KBM-7 (cell line): ENCODE measurements at regions not wholly inside any gene's neighbourhood (a gene's known extent, or its start where the extent isn't known, plus 50 kb on each side); places are given as distances from the start of the nearest gene placed in this dataset.

Experiments used
- DNase-seq: peaks from one replicate; pipeline ENCODE4 v3.0.0-alpha.2; 2015
- in situ Hi-C: fragments of 300-500 bp; cut with MboI; formaldehyde crosslinking; loops from 2 replicates; pipeline ENCODE4 v1.14.3; 2020; ENCODE audit warnings: low sequenced_read_pairs, low pct_unique_long_range_greater_than_20kb, mixed read lengths

DNA sequence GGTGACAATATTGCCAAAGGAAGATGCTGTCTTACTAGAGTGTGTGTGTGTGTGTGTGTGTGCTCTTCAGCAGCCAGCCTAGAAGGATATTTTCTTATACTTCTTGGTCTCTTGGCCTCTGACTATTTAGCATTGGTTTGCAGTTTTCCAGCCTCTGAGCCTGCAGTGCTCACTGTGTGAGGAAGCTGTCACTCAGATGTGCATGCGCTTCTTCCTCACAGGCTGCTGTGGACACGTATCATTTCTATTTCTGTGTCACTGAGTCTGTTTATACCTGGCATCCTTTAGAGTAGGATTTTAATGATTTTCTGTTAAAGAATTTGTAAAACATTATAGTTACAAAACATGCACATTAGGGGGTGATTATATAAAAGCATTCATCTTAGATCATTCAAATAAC lies 83.3 kb downstream of the ALDH8A1 start:
- in situ Hi-C loops: no loop called here
- DNase-seq: no peak

DNA sequence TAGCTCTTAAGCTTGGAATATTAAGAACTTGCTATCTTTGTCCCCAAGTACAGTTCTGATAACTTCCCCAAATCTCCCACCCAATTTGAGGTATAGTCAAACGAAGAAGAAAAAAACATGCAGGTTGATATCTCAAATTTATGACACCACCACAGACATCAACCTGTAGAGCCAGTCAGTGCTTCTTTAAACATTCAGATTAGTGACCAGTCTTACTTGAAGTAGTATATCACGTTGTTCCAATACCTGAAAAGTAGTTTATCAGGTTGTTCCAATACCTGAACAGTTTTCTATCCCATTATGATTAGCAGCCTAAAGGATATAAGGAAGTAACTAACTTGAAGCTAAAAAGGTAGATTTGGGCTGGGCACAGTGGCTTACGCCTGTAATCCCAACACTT lies 85.3 kb downstream of the ALDH8A1 start:
- DNase-seq: no peak
- in situ Hi-C loops: no loop called here

DNA sequence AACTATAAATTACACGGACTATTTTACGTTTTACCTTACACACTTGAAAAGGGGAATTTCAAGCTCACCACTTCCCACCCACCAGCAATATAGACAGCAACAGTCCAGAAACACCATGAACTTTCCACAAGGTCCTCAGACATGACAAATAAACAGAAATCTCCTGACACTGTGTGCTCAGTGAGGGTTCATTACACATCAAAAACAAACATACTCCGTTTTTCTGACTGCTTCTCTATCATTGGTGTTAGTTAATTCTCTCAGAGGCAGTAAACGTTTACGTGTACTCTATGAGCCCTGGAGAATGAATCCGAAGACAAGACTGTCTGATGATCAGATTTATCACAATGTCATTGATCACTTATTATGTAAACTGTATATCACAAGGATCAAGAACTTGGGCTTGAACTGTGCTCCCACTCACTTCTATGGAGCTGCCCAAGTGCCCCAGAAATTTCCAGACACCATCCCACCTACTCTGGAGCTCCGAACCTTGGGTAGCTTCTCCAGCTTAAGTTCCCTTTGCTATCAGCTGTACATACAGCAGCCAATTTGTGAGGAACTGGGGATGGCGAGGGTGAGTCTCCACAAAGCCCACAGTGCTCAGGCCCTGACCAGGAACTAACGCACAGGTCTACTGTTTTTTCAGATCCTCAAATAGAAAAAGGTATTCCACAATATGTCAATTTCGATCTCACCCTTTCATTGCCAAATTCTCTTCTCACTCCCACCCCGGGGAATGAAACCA lies 86.0 kb downstream of the ALDH8A1 start:
- in situ Hi-C loops: no loop called here
- DNase-seq: no peak

DNA sequence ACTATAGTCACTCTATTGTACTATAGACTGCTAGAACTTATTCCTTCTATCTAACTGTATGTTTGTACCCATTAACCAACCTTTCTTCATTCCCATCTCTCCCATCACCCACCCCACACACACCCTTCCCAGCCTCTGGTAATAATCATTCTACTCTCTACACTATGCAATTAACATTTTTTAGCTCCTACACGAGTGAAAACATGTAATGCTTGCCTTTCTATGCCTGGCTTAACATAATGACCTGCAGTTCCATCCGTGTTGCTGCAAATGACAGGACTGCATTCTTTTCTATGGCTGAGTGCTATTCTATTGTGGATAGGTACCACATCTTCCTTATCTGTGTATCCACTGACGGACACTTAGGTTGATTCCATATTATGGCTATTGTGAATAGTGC lies 95.5 kb downstream of the ALDH8A1 start:
- DNase-seq: no peak
- in situ Hi-C loops: no loop called here

DNA sequence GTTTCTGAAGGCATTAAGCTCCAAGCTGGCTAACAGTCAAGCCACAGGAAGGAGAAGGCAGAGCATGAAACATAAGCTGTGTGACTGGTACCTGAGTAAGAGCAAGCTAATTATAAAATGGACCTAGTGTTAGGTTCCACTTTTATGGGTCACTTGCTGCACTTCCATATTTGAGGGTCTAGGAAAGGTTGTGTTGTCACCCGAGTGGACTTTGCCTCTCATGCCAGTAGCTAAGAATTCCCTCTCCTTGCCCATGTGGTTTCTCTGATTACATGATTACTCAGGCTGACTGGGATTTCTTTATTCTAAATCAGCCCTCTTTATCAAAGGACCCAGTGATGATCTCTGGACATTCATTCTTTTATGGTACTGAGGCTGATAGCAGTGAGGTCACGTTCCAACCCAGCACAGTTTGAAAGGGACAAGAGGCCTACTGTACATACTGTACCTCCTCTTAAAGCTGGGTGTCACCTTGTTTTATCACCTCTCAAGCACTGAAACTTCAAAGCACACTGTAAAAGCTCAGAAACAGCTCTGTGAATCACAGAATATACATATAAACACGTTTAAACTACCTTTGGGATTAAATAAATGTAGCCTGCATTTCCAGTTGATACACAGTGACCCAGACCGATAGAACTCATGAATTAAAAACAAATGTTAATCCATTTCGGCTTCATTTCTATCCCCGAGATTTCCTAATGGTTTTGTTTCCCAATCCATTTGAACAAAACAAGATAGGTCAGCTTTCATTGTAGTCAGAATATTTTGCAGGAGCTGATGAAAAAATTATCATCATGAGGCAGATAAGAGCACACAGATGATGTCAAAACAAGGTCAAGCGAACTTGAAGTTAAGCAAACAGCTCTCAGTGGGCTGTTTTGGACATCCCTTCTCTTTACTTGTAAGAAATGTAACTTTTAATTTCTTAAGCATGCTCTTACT lies 96.5 kb downstream of the ALDH8A1 start:
- in situ Hi-C loops: no loop called here
- no peak for DNase-seq

DNA sequence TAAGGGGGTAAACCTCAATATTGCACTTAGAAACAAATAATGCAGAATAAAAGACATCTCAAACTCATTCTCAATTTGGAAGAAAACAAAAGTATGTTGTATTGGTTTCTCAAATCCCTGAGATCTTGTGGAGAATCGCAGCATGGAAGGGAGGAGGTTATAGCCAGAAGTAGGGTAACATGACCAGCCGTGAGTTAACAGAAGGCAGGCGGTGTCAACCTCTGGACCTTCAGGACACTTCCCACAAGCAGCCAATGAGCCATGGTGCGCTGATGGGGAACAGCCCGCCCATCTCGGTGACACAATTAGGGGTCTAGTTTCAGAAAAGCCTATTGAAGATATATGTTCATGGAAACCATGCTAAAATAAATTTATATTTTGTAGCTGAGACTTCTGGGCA lies 98.4 kb downstream of the ALDH8A1 start:
- in situ Hi-C loops: no loop called here
- DNase-seq: no peak

DNA sequence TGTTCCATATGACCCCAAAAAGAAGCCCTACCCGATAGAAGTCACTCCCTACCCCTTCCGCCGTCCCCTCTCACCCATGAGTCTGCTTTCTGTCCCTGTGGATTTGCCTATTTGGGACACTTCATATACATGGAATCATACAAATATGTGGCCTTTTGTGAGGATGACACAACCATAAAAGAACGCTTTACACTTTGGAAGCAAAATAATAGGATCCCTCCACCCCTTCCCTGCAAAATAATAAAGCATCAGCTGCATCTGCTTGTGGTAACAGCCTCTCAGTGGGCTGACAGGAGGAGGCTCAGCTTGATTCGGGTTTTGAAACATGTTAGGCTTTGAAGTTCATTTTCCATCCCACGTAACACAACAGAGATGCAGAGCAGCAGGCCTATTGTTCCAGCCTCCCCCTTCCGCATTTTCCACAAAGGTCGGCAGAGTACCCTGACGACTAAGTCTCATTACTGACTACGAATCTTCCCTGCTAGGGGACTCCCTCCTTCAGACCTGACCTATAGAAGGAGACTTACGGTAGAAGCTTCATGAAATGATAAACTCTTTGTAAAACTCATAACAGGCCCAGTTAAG lies 99.1 kb downstream of the ALDH8A1 start:
- no peak for DNase-seq
- in situ Hi-C loops: no loop called here

DNA sequence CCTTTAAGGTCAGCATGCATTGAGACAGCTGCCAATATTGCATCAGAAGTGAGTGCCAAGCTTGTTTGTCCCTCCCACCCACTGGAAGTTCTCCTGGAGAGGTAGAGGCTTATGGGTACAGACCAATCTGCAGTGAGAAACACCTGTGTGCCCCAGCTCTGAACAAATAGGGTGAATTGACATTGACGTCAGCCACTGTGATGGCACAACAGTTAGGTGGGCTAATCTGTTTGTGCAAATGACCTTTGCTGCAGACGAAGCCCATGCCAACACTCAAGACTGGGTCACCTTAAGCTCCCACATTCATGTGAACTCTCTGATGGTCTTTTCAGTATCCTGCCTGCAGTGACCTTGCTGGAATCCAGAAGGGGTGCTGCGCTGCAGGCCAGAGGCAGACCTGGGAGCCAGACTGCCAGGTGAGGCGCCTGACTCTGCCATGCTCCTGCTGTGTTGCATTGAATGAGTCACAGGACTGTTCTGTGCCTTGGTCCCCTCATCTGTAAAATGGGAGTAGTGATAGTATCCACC lies 99.9 kb downstream of the ALDH8A1 start:
- in situ Hi-C loops: loop anchor here (25.0 kb wide), 1 partner anchor 688 kb away; no protein-coding TSS in a partner anchor
- no peak for DNase-seq

DNA sequence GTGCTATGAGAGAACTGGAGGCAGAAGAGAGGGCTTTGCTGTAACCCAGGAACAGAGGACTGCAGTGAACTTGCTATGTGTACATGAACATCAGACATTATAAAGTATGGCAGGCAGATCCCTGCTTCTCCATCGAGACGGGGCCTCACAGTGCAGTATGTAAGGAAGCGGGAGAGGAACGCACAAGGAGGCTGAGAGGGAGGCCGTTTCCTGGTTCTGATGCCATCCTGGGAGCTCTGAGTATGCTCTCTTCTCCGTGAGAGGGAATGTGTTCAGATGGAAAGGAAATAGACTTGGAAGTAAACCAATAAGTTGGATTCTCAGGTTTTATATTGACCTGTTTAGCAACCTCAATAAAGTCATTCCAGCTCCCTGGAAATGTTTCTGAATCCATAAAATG lies 101.8 kb downstream of the ALDH8A1 start:
- DNase-seq: no peak
- in situ Hi-C loops: loop anchor here (25.0 kb wide), 1 partner anchor 686 kb away; no protein-coding TSS in a partner anchor

DNA sequence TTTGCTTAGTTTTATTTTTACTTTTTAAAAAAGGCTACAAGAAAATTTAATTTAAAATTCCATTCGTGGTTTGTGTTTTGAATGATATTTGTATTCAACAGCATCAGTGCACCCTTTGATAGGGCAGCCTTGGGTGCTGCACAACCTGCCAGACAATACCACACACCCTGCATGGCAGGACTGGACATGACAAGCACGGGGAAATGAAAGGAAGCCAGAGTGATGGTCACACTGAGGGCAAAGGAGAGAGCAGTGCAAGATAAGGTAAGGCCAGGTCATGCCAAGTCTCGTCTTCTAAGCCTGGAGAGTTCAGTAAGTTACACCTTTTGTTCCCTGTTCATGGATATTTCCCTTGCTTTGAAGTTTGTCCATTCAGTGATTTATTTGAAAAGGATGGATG lies 103.0 kb downstream of the ALDH8A1 start:
- no peak for DNase-seq
- in situ Hi-C loops: loop anchor here (25.0 kb wide), 1 partner anchor 685 kb away; no protein-coding TSS in a partner anchor

DNA sequence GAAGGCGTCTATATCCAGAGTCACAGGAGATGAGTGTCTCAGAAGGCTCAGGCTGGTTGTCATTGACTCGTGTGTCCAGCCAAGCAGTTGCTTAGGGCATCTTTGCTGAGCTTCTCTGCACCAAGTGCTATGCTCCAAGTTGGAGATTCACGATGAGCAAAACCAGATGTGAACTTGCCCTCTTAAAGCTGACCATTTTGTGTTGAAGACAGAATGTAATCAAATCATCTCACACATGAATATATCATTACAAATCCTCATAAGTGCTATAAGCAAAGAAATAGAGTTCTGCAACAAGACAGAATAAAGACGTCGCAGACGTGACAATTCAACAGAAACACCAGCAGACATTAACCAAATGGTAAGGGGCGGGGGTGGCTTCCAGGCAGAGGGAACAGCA lies 103.9 kb downstream of the ALDH8A1 start:
- in situ Hi-C loops: loop anchor here (25.0 kb wide), 1 partner anchor 684 kb away; no protein-coding TSS in a partner anchor
- DNase-seq: no peak

DNA sequence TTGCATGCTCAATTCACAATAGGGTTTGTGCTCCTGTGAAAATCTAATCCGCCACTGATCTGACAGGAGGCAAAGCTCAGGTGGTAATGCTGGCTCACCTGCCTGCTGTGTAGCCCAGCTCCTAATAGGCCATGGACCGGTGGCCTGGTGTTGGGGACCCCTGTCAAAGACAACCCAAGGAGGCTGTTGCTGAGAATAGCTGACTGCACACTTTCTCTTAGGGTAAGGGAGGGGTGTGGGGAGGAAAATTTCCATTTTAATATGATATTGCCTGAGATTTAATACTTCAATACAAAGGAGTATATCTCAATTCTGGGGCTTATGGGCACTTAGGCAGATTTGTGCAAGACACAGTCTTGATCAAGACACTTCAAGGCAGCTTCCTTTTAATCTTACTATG lies 105.8 kb downstream of the ALDH8A1 start:
- no peak for DNase-seq
- in situ Hi-C loops: loop anchor here (25.0 kb wide), 1 partner anchor 682 kb away; no protein-coding TSS in a partner anchor

DNA sequence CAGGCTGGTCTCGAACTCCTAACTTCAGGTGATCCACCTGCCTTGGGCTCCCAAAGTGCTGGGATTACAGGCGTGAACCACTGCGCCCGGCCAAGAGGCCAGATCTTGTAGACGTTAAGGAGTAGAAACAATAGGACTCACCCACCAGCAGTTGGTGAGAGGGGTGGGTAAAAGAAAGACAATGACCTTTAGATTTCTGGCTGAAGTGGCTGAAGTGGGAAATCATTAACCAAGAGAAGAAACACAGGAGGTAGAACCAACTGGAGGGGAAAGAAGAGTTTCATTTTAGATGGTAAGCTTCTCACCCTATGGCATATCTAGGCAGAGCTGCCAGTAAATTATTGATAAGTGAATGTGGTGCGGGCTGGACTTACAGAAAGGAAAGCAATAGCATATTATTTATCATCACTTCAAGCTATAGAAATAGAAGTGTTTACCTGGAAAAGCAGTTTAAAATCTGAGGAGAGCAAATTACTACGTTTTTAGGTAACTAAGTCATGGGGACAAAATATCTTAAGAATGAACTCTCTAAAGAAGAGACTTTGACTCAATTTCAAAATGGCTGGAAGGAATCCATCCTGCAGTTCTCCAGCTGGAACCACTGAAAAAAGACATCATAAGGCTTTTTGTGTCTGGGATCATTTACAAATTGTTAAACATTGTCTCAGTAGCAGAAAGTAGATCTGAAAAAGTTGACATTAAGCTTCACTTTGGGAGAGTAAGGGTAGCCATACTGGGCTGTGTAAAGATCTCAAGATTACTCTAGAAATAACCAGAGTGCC lies 109.6 kb downstream of the ALDH8A1 start:
- DNase-seq: no peak
- in situ Hi-C loops: loop anchor here (25.0 kb wide), 1 partner anchor 678 kb away; no protein-coding TSS in a partner anchor

DNA sequence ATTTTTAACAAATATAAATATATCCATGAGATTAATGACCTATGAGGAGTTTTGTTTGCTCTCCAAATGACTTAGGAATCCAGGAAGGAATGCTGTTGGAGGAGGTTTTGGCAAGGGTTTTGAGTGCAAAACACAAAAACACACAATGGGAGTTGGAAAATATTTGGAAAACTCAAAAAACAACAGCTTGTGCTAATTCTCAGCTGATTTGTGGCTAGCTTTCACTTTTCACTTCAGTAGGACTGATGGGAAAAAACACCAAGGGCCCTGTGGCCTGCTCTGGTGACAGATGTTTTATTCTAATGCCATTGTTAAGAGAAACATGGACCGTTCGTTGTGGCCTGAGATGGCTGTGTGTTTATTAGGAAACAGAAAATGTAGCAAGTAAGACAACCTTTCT lies 113.9 kb downstream of the ALDH8A1 start:
- in situ Hi-C loops: loop anchor here (25.0 kb wide), 1 partner anchor 674 kb away; no protein-coding TSS in a partner anchor
- DNase-seq: no peak

DNA sequence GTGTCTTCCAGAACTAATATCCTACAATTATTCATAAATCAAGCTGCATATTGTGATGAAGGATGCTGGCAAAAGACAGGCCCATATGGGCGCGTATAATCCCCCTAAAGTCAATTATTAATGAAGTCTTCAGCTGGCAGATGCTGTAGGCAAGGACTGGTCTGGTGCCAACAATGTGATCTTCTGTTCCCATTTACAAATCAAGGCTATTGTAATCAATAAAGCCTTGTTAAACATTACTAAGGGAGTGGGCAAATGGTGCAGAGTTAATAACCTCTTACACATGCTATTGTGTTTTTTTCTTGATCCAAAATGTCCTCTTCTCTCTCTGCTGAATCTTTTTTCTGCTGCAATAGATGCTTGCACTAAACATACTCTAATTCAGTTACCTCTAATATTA lies 119.0 kb downstream of the ALDH8A1 start:
- in situ Hi-C loops: loop anchor here (25.0 kb wide), 1 partner anchor 669 kb away; no protein-coding TSS in a partner anchor
- no peak for DNase-seq

DNA sequence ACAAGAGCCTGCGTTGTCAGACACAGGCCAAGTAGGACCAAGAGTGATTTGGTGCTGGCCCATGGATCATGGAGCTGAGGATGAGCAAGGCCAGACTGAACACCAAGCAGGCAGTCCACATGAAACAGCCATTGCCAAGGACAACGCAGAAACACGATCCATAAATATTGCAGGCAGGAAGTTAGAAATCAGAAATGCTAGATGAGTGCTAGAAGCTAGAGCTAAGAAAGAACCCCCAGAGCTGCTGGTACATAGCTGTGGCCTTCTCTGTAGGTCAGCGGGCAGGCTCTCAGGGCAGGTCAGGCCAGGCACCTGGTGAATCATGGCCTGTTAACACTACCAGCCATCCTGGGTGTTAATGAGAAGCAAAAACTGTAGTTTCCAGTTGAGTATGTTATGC lies 119.7 kb downstream of the ALDH8A1 start:
- in situ Hi-C loops: loop anchor here (25.0 kb wide), 1 partner anchor 668 kb away; no protein-coding TSS in a partner anchor
- no peak for DNase-seq

DNA sequence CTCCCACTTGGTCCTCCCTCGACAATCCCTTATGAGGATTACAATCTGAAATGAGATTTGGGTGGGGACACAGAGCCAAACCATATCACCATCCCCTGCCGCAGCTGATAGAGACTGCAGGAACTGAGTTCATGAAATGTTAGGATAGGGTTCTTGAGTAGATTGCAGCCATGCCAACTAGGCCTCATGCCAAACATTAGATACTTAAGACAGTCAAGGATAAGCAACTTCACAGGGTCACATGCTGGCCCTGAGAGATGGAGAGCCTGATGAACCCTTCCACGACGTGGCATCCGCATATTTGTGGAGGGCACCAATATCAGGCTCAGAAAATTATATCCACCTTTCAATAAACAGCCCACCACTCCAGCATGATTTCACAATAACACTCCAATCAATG lies 121.3 kb downstream of the ALDH8A1 start:
- DNase-seq: no peak
- in situ Hi-C loops: loop anchor here (25.0 kb wide), 1 partner anchor 666 kb away; no protein-coding TSS in a partner anchor
